GM10266 (cell line): ENCODE measurements at regions not wholly inside any gene's neighbourhood (a gene's known extent, or its start where the extent isn't known, plus 50 kb on each side); places are given as distances from the start of the nearest gene placed in this dataset.

Experiments
- DNase-seq: peaks from one replicate; pipeline ENCODE4 v3.0.0; 2012; ENCODE audit errors: extremely low spot score
- CTCF ChIP-seq: IDR thresholded peaks from 2 replicates; pipeline ENCODE4 v1.5.1; 2012; ENCODE audit warnings: mild to moderate bottlenecking, low read depth; ENCODE audit not compliant: control insufficient read depth, insufficient read depth; ENCODE audit errors: missing control alignments

DNA sequence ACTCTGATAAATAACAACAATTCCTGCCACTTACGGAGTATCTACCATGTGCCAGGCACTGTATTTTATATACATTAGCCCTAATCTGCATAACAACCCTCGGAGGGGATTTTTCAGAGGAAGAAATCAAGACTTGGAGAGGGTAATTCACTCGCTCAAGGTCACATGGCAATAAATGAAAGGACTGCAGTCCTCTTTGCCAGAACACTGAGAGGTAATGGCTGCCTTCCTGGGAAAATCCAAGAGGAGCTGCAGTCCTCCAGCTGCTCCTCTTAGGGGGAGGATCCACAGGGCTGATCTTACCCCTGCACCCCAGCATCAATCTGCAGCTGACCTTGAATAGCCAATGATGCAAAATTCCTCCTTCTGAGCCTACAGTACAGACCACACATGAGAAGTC is 114.1 kb upstream of the RPL38 start:
- no peak for DNase-seq
- TF ChIP-seq CTCF = no peak

DNA sequence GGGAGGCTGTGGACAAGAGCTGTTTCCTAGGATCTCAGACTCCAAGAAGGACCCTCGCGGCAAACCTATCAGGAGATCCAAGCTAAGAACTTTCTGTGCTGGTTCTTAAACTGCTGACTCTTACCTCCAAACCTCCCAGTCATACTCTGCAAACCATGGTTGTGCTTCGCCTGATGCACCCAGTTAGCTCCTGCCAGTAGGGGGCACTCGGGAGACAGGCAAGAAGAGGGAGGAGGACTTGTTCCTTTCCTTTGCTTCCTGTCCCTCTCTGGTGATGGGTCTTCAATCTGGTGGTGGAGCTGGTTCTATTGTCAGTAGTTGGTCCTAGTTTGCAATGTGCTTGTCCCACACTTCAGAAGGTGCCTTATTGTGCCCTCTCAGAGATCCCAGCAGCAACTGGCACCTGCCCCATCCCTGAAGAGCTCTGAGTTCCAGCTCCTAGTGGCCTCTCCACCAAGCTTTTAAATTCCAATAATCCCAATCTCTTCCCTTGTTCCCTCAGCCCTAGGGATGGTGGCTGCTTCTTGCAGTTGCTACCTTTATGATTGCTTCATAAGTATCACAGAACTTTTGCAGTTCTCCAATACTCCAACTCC is 113.5 kb upstream of the RPL38 start:
- peak; percentile 69 for DNase-seq
- peak; percentile 86 for TF ChIP-seq CTCF

GRCh38 chr17:74094651-74095050 is 108.8 kb upstream of the RPL38 start:
- no peak for DNase-seq
- TF ChIP-seq CTCF = no peak

DNA sequence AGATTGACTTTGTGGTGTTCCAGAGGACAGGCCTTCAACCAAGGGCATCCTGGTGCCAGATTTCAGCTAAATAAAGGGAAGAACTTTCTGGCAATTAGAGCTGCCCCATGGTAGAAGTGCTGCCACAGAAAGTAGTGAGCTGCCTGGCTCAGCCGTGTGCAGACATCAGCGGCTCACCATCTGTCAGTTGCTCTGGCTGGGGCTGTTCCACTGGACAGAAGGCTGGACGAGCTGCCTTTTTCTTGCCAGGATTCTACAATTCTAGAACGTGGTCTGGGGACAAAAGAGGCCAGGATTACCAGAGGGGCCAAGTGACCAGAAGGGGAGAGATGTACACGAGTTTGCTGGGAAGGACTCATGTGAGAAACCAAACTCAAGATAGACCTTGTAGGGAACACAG is 107.0 kb upstream of the RPL38 start:
- no peak for DNase-seq
- no peak for TF ChIP-seq CTCF

- no peak for DNase-seq
- TF ChIP-seq CTCF = no peak
Measured at GRCh38 chr17:74097450-74098135, 105.9 kb upstream of the RPL38 start.

- no peak for DNase-seq
- TF ChIP-seq CTCF = no peak
Measured at GRCh38 chr17:74098136-74099024, 105.1 kb upstream of the RPL38 start.
